Astrocyte (in vitro differentiated cells and primary cell): ENCODE measurements at regions not wholly inside any gene's neighbourhood (a gene's known extent, or its start where the extent isn't known, plus 50 kb on each side); places are given as distances from the start of the nearest gene placed in this dataset.

Experiments
- DNase-seq: peaks from one replicate; pipeline ENCODE4 v3.0.0-alpha.2; 2010; ENCODE audit warnings: low read depth
- FAIRE-seq: peaks from 2 replicates; lab custom pipeline; 2011; peaks lifted over from hg19 to GRCh38; lab: Jason Lieb, UNC
- H2AFZ ChIP-seq: 2 replicates; pipeline ENCODE4 v1.6.0; 2012; ENCODE audit warnings: low read depth, low read length, inconsistent platforms
- H3K27ac ChIP-seq: 2 replicates; pipeline ENCODE4 v1.5.1; 2011; ENCODE audit warnings: low read depth, low read length, inconsistent platforms
- H3K27me3 ChIP-seq: 2 replicates; pipeline ENCODE4 v1.6.0; 2011; ENCODE audit warnings: low read length, inconsistent platforms; ENCODE audit not compliant: insufficient read depth
- H3K36me3 ChIP-seq: 2 replicates; pipeline ENCODE4 v1.5.1; 2011; ENCODE audit warnings: low read length, inconsistent platforms; ENCODE audit not compliant: insufficient read depth
- H3K4me1 ChIP-seq: 2 replicates; pipeline ENCODE4 v1.5.1; 2011; ENCODE audit warnings: low read length, inconsistent platforms; ENCODE audit not compliant: insufficient read depth
- H3K4me2 ChIP-seq: 2 replicates; pipeline ENCODE4 v1.6.0; 2012; ENCODE audit warnings: low read length, inconsistent platforms
- H3K4me3 ChIP-seq: 2 replicates; pipeline ENCODE4 v1.5.1; 2011; ENCODE audit warnings: low read depth, mild to moderate bottlenecking, low read length, inconsistent platforms; ENCODE audit not compliant: insufficient read depth
- H3K79me2 ChIP-seq: 2 replicates; pipeline ENCODE4 v1.6.0; 2012; ENCODE audit warnings: mild to moderate bottlenecking, low read length, inconsistent platforms; ENCODE audit not compliant: insufficient read depth
- H3K9ac ChIP-seq: 2 replicates; pipeline ENCODE4 v1.6.0; 2012; ENCODE audit warnings: mild to moderate bottlenecking, low read length, inconsistent platforms
- H3K9me3 ChIP-seq: 2 replicates; pipeline ENCODE4 v1.5.1; 2012; ENCODE audit warnings: low read depth, mild to moderate bottlenecking, low read length, inconsistent platforms; ENCODE audit not compliant: insufficient read depth
- H4K20me1 ChIP-seq: 2 replicates; pipeline ENCODE4 v1.6.0; 2012; ENCODE audit warnings: low read length, inconsistent platforms; ENCODE audit not compliant: insufficient read depth
- H3K27ac Mint-ChIP-seq: one replicate; pipeline ENCODE4 v1.8.0; 2021; ENCODE audit warnings: mild to moderate bottlenecking, mixed read lengths; ENCODE audit not compliant: unreplicated experiment
- H3K27me3 Mint-ChIP-seq: one replicate; pipeline ENCODE4 v1.8.0; 2021; ENCODE audit warnings: low read depth, mixed read lengths; ENCODE audit not compliant: unreplicated experiment
- H3K36me3 Mint-ChIP-seq: one replicate; pipeline ENCODE4 v1.8.0; 2021; ENCODE audit warnings: low read depth, mixed read lengths; ENCODE audit not compliant: unreplicated experiment
- H3K4me1 Mint-ChIP-seq: one replicate; pipeline ENCODE4 v1.8.0; 2021; ENCODE audit warnings: low read depth, mixed read lengths; ENCODE audit not compliant: unreplicated experiment
- H3K4me3 Mint-ChIP-seq: one replicate; pipeline ENCODE4 v1.8.0; 2021; ENCODE audit warnings: mild to moderate bottlenecking, moderate library complexity, mixed read lengths; ENCODE audit not compliant: unreplicated experiment
- H3K9me3 Mint-ChIP-seq: one replicate; pipeline ENCODE4 v1.8.0; 2021; ENCODE audit warnings: mild to moderate bottlenecking, mixed read lengths; ENCODE audit not compliant: unreplicated experiment
- EZH2 ChIP-seq: IDR thresholded peaks from 2 replicates; pipeline ENCODE4 v1.6.1; 2012; ENCODE audit warnings: mild to moderate bottlenecking, low read length, inconsistent platforms; ENCODE audit not compliant: insufficient read depth
- TF ChIP-seq, protein P1 (sequence below): IDR thresholded peaks from 2 replicates; pipeline ENCODE4 v1.5.1; 2011; ENCODE audit warnings: low read depth, mild to moderate bottlenecking, inconsistent platforms, low read length, moderate library complexity; ENCODE audit not compliant: insufficient read depth

DNA sequence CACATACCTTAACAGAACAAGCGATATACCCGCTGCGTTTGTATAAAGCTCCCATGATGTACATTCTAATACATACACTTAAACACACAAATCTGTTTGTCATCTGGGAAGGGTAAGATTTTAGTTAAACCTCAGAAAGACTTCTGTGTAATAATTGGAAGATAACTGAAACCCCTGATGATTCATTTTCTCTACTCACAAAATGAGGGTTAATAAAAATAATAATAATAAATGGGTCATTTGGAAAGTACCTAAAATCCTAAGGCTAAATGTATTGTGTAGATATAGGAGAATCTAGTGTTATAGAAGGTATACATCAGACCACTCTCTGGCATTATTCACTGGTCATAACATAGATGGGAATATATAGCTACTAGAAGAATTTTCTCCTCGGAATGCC is 64.7 kb upstream of the SOX9 start:
- no peaks in the 10 kb centered on the region for H4K20me1 ChIP-seq
- Mint-ChIP-seq H3K4me1 (no peaks in the 10 kb centered on the region), H3K27me3 (peaks cover 7% of the 10 kb centered on the region), H3K36me3 (no peaks in the 10 kb centered on the region), H3K4me3 (no peak overlapping the region), H3K27ac (no peak overlapping the region), H3K9me3 (no peaks in the 10 kb centered on the region)
- no peaks in the 10 kb centered on the region for H3K9me3 ChIP-seq
- DNase-seq, result no peak
- H3K4me1 ChIP-seq, result no peaks in the 10 kb centered on the region
- H3K4me3 ChIP-seq, result no peak overlapping the region
- no peak overlapping the region for H2AFZ ChIP-seq
- H3K36me3 ChIP-seq, result no peaks in the 10 kb centered on the region
- H3K9ac ChIP-seq, result no peak overlapping the region
- H3K79me2 ChIP-seq, result no peaks in the 10 kb centered on the region
- no peak for FAIRE-seq
- H3K27me3 ChIP-seq, result no peaks in the 10 kb centered on the region
- no peak overlapping the region for H3K27ac ChIP-seq
- no peak overlapping the region for H3K4me2 ChIP-seq
- TF ChIP-seq, protein P1, sequence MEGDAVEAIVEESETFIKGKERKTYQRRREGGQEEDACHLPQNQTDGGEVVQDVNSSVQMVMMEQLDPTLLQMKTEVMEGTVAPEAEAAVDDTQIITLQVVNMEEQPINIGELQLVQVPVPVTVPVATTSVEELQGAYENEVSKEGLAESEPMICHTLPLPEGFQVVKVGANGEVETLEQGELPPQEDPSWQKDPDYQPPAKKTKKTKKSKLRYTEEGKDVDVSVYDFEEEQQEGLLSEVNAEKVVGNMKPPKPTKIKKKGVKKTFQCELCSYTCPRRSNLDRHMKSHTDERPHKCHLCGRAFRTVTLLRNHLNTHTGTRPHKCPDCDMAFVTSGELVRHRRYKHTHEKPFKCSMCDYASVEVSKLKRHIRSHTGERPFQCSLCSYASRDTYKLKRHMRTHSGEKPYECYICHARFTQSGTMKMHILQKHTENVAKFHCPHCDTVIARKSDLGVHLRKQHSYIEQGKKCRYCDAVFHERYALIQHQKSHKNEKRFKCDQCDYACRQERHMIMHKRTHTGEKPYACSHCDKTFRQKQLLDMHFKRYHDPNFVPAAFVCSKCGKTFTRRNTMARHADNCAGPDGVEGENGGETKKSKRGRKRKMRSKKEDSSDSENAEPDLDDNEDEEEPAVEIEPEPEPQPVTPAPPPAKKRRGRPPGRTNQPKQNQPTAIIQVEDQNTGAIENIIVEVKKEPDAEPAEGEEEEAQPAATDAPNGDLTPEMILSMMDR, result no peak
- no peak for TF ChIP-seq EZH2

DNA sequence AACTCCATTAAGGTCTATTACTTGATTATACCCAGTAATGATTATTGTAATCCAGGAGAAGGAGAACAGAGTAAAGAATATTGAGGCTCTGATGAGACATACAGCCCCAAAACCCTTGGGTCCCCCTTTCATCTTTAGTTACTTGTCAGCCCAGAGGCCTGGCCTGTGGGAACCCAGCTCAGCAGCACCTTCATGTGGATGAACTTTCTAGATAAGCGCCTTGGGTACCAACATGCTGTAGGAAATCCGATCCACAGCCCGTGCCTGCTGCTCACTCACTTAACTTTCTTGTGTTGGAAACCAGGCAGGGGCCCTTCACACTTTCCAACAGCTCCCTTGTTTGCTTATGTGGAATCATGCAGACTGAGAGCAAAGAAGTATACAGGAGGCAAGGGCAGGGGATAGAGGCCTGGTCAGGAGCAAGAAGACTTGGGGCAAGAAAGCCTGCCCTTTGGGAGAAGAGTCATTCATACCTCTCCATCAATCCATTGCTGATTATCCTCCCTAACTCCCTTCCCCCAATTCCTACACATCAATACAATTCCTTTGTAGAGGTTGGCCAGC is 64.0 kb upstream of the SOX9 start:
- no peaks in the 10 kb centered on the region for H3K27me3 ChIP-seq
- H3K9me3 Mint-ChIP-seq, result no peaks in the 10 kb centered on the region
- no peak overlapping the region for H3K4me2 ChIP-seq
- FAIRE-seq, result no peak
- no peaks in the 10 kb centered on the region for H3K4me1 Mint-ChIP-seq
- TF ChIP-seq, protein P1, result no peak
- no peak for TF ChIP-seq EZH2
- no peaks in the 10 kb centered on the region for H3K36me3 Mint-ChIP-seq
- no peaks in the 10 kb centered on the region for H4K20me1 ChIP-seq
- no peak overlapping the region for H3K27ac ChIP-seq
- H3K4me3 Mint-ChIP-seq, result no peak overlapping the region
- no peaks in the 10 kb centered on the region for H3K9me3 ChIP-seq
- no peak overlapping the region for H3K4me3 ChIP-seq
- no peak for DNase-seq
- no peak overlapping the region for H3K27ac Mint-ChIP-seq
- H3K9ac ChIP-seq, result no peak overlapping the region
- H2AFZ ChIP-seq, result no peak overlapping the region
- no peaks in the 10 kb centered on the region for H3K36me3 ChIP-seq
- H3K4me1 ChIP-seq, result no peaks in the 10 kb centered on the region
- peaks cover 7% of the 10 kb centered on the region for H3K27me3 Mint-ChIP-seq
- H3K79me2 ChIP-seq, result no peaks in the 10 kb centered on the region

DNA sequence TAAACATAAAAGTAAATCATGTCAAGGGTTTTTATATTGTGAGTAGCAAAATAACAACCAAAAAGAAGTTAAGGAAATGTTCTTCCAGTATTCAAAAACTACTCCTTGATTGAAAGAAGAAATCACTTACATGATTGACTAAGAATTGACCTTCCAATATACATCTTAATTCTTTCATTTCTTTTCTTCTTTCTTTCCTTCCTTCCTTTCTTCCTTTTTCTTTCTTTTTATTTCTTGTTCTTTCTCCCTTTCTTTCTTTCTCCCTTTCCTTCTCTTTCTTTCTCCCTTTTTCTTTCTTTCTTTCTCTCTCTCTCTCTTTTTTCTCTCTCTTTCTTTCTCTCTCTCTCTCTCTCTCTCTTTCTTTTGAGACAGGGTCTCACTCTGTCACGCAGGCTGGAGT is 60.7 kb upstream of the SOX9 start:
- Mint-ChIP-seq H3K4me3 (no peak overlapping the region), H3K27ac (no peak overlapping the region), H3K36me3 (no peaks in the 10 kb centered on the region), H3K4me1 (no peaks in the 10 kb centered on the region), H3K9me3 (peaks cover under 1% of the 10 kb centered on the region), H3K27me3 (peaks cover 7% of the 10 kb centered on the region)
- no peak for DNase-seq
- Histone ChIP-seq H3K4me2 (no peak overlapping the region), H3K9ac (no peak overlapping the region), H3K4me1 (no peaks in the 10 kb centered on the region), H3K27ac (no peak overlapping the region), H3K36me3 (no peaks in the 10 kb centered on the region), H3K4me3 (no peak overlapping the region), H3K9me3 (no peaks in the 10 kb centered on the region), H3K79me2 (no peaks in the 10 kb centered on the region), H2AFZ (no peak overlapping the region), H3K27me3 (no peaks in the 10 kb centered on the region), H4K20me1 (no peaks in the 10 kb centered on the region)
- TF ChIP-seq, protein P1, result no peak
- no peak for TF ChIP-seq EZH2
- no peak for FAIRE-seq
